ENCODE measurements at regions not wholly inside any gene's neighbourhood (a gene's known extent, or its start where the extent isn't known, plus 50 kb on each side); places are given as distances from the start of the nearest gene placed in this dataset.

- no peak for TF ChIP-seq CTCF (IDR thresholded peaks at IDR 0.05; ENCODE audit: extremely low read depth, insufficient read depth, missing control alignments)
- DNase-seq (ENCODE audit: low spot score), result no peak
- in situ Hi-C loops (cut with MboI; ENCODE audit: low pct_unique_long_range_greater_than_20kb, low sequenced_read_pairs, unreplicated experiment), result no loop called here
These were observed 106.1 kb upstream of the FSTL4 start for GRCh38 chr5:133718457-133718856.

GRCh38 chr5:133716532-133717183 is 104.3 kb upstream of the FSTL4 start:
- in situ Hi-C loops (cut with MboI; ENCODE audit: low pct_unique_long_range_greater_than_20kb, low sequenced_read_pairs, unreplicated experiment), result no loop called here
- DNase-seq (ENCODE audit: low spot score), result no peak
- TF ChIP-seq CTCF (IDR thresholded peaks at IDR 0.05; ENCODE audit: extremely low read depth, insufficient read depth, missing control alignments), result no peak

DNA sequence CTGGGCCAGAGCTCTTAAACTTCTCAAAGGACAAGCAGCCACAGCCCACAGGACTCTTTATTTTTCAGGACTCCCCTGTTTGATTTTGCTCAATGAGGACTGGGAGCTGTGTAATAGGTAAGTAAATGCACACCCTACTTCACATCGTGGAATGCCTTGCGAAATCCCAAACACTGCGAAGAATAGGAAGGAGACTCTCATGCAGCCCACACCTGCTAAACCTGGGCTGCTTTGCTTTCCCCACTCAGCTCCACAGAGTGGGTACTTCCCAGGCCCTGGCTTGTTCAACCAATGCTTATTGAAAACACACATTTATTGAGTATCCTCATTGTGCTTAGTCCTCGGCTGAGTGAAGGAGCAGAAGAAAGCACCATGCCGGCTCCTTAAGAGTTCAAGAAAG is 103.3 kb upstream of the FSTL4 start:
- in situ Hi-C loops (cut with MboI; ENCODE audit: low pct_unique_long_range_greater_than_20kb, low sequenced_read_pairs, unreplicated experiment), result no loop called here
- TF ChIP-seq CTCF (IDR thresholded peaks at IDR 0.05; ENCODE audit: extremely low read depth, insufficient read depth, missing control alignments), result no peak
- no peak for DNase-seq (ENCODE audit: low spot score)

DNA sequence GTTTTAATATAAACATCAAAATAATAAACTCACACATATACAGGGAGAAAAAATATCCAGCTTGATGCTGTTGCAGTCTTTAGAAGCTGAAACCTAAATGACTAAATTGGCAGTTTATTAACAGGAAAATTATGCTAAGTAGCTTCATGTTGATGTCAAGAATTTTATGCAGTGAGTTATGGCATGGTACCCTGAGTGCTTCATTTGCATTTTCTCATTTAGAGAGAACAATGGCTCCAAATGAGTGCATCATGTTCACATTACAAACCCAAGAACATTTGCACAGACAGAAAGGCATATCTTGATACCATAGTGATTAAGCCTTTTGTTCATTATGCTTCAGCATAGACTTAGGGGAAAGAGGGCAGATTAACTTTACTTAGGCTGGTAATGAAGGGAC is 102.9 kb upstream of the FSTL4 start:
- no peak for DNase-seq (ENCODE audit: low spot score)
- TF ChIP-seq CTCF (IDR thresholded peaks at IDR 0.05; ENCODE audit: extremely low read depth, insufficient read depth, missing control alignments), result no peak
- in situ Hi-C loops (cut with MboI; ENCODE audit: low pct_unique_long_range_greater_than_20kb, low sequenced_read_pairs, unreplicated experiment), result no loop called here

- in situ Hi-C loops (cut with MboI; ENCODE audit: low pct_unique_long_range_greater_than_20kb, low sequenced_read_pairs, unreplicated experiment), result no loop called here
- DNase-seq (ENCODE audit: low spot score), result no peak
- TF ChIP-seq CTCF (IDR thresholded peaks at IDR 0.05; ENCODE audit: extremely low read depth, insufficient read depth, missing control alignments), result no peak
These were observed 102.0 kb upstream of the FSTL4 start for GRCh38 chr5:133714161-133714915.

GRCh38 chr5:133713751-133714150 is 101.4 kb upstream of the FSTL4 start:
- no peak for TF ChIP-seq CTCF (IDR thresholded peaks at IDR 0.05; ENCODE audit: extremely low read depth, insufficient read depth, missing control alignments)
- in situ Hi-C loops (cut with MboI; ENCODE audit: low pct_unique_long_range_greater_than_20kb, low sequenced_read_pairs, unreplicated experiment), result no loop called here
- DNase-seq (ENCODE audit: low spot score), result no peak

Measured in GM13977 (cell line).